Gastroesophageal sphincter (tissue), 4 donors: ENCODE measurements at regions not wholly inside any gene's neighbourhood (a gene's known extent, or its start where the extent isn't known, plus 50 kb on each side); places are given as distances from the start of the nearest gene placed in this dataset.
A peak's percentile ranks its signal among the peaks of the same experiment; 100 is the strongest.

Experiments used
- ATAC-seq: fragments of 150-250 bp; one replicate; pipeline ENCODE4 v1.9.1; 2016; ENCODE audit warnings: mild to moderate bottlenecking, moderate library complexity
- H3K27ac ChIP-seq, 4 donors: fragments of 200-600 bp; sonication (generic) in 3 of 4; 1 replicate in 3 of 4; 2 replicates in 1 of 4; pipeline ENCODE4 v1.5.1; 2016 to 2019
- H3K27me3 ChIP-seq: fragments of 200-600 bp; sonication (generic); one replicate; pipeline ENCODE4 v1.5.1; 2019
- H3K36me3 ChIP-seq, 2 donors: fragments of 200-600 bp; sonication (generic); one replicate each; pipeline ENCODE4 v1.5.1; 2019; ENCODE audit warnings: control low read depth in 1 of 2
- H3K4me1 ChIP-seq, 3 donors: fragments of 200-600 bp; sonication (generic); 1 replicate in 2 of 3; 2 replicates in 1 of 3; pipeline ENCODE4 v1.5.1; 2016 to 2019; ENCODE audit warnings: control low read depth in 2 of 3
- H3K4me3 ChIP-seq, 2 donors: fragments of 200-600 bp; sonication (generic); one replicate each; pipeline ENCODE4 v1.5.1; 2019; ENCODE audit warnings: mild to moderate bottlenecking in 1 of 2, moderate library complexity in 1 of 2
- H3K9me3 ChIP-seq, 3 donors: fragments of 200-600 bp; sonication (generic); one replicate each; pipeline ENCODE4 v1.5.1; 2017 to 2019; ENCODE audit warnings: control low read depth in 2 of 3
- CTCF ChIP-seq, 4 experiments: fragments of 200-600 bp in 2 of 4; fragments of 450-650 bp in 2 of 4; sonication (generic) in 1 of 4; IDR thresholded peaks; one replicate each; pipeline ENCODE4 v1.5.1; 2017 to 2019; ENCODE audit warnings: antibody characterized with exemption in 4 of 4, mild to moderate bottlenecking in 2 of 4, moderate library complexity in 2 of 4
- EP300 ChIP-seq: sonication (generic); formaldehyde crosslinking; IDR thresholded peaks from one replicate; pipeline ENCODE4 v1.6.1; 2017; ENCODE audit warnings: antibody characterized with exemption, mild to moderate bottlenecking
- POLR2A ChIP-seq, 2 donors: fragments of 450-650 bp; IDR thresholded peaks; one replicate each; pipeline ENCODE4 v1.6.1; 2017; ENCODE audit warnings: antibody characterized with exemption in 2 of 2, mild to moderate bottlenecking in 2 of 2, moderate library complexity in 1 of 2
- POLR2AphosphoS5 ChIP-seq: sonication (generic); formaldehyde crosslinking; IDR thresholded peaks from one replicate; pipeline ENCODE4 v1.6.1; 2017; ENCODE audit warnings: antibody characterized with exemption
- WGBS, 2 donors: methylation state at CpG; one replicate each; pipeline ENCODE4 v1.1.5; 2018; ENCODE audit warnings: low coverage in 1 of 2; 5-methylcytosine and 5-hydroxymethylcytosine counted together

GRCh38 chr18:51611326-51611725 is 413.8 kb upstream of the MEX3C start:
- Histone ChIP-seq H3K4me1 (peaks cover 0 to 11% (median 0%) of the 10 kb centered on the region in 3 donors), H3K27ac (no peak overlapping the region), H3K9me3 (no peaks in the 10 kb centered on the region), H3K36me3 (no peaks in the 10 kb centered on the region), H3K4me3 (no peak overlapping the region), H3K27me3 (no peaks in the 10 kb centered on the region)
- WGBS, 2 donors, result 75 to 78% methylated on average over 1 of the region's 1 CpG
- TF ChIP-seq EP300 (no peak), CTCF (IDR thresholded peaks at IDR 0.05) (no peak), POLR2AphosphoS5 (no peak), POLR2A (IDR thresholded peaks at IDR 0.05) (no peak)
- ATAC-seq, result no peak

DNA sequence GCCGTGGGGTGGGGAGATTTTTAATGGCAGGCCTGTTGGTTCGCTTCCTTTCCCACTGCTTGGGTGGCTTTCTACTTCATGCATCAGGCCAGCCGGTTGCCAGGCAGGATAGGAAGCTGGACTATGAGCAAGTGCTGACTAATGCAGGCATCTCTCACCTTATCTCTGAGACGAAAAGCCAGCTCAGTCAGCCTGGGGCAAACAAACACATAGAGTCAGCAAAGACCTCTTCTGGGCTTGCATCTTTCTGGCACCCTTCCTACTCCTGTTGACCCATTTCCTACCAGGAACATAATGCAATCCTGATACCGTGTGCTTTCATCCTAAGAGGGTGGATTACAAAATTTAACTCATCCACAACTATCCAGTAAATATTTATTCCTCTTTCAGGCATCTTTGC is 416.6 kb upstream of the MEX3C start:
- no peaks in the 10 kb centered on the region for H3K9me3 ChIP-seq
- TF ChIP-seq POLR2A (IDR thresholded peaks at IDR 0.05) (no peak), POLR2AphosphoS5 (no peak), EP300 (no peak), CTCF (IDR thresholded peaks at IDR 0.05) (no peak)

DNA sequence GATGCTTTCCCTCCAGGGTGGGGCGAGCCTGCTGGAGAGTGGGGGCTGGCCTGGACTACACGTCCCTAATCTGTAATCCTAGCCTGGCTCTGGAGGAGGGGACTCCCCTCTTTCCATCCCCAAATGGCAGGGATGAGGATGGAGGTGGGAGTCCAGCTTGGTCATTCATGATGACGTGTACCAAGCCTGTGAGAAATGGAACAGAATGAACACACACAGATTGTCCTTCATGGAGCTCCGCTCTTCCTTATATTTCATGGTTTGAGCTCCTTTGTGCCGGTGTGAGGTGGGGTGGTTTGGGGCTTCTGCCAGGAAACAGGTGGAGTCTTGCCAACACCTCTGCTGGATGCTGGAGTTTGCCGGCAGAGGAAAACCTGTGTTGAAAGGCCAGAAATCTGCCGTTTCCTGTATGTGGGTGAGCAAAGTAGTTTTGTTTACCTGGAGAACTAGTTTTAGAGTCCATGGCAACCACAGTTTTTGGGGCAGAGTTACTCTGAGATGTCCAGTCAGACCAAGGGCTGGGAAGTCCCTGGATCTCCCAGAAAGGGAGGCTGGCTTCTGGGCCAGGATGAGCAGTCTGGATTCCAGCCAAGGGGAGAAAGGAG is 417.6 kb upstream of the MEX3C start:
- Histone ChIP-seq H3K4me1 (peaks cover 0 to 11% (median 0%) of the 10 kb centered on the region in 3 donors), H3K27ac (no peak overlapping the region), H3K27me3 (no peaks in the 10 kb centered on the region), H3K36me3 (no peaks in the 10 kb centered on the region), H3K9me3 (no peaks in the 10 kb centered on the region), H3K4me3 (no peak overlapping the region)
- WGBS, 2 donors, result 29 to 33% methylated on average over 6 of the region's 7 CpGs
- no peak for TF ChIP-seq EP300
- TF ChIP-seq POLR2AphosphoS5, result no peak
- peak; percentile 36 for ATAC-seq

More for the DNA sequence above, 416.6 kb upstream of the MEX3C start:
- Histone ChIP-seq H3K27me3 (no peaks in the 10 kb centered on the region), H3K27ac (no peak overlapping the region), H3K4me3 (no peak overlapping the region), H3K4me1 (peaks cover 0 to 11% (median 0%) of the 10 kb centered on the region in 3 donors), H3K36me3 (no peaks in the 10 kb centered on the region)
- WGBS, 2 donors, result 17 to 29% methylated on average over 4 to 5 of the region's 5 CpGs
- ATAC-seq, result no peak

DNA sequence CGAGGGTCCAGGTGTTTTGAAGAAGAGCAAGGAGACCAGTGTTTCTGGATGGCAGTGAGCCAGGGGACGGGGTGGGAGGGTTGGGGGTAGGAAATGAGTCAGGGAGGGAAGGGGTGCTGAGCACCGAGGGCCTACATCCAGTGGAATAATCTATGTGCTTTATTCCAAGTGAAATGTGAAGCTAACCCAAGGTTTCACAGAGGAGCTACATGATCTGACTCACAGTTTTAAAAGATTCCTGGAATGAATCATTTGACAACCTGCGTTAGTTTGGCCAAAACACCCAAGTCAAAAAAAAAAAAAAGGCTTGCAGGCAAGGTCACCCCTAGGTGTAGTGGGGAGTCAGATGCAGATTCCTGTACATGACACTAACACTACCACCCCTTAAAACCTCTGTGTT is 419.7 kb upstream of the MEX3C start:
- Histone ChIP-seq H3K9me3 (no peaks in the 10 kb centered on the region), H3K27ac (no peak overlapping the region), H3K4me1 (peaks cover 0 to 11% (median 0%) of the 10 kb centered on the region in 3 donors), H3K4me3 (no peak overlapping the region), H3K27me3 (peaks cover 1% of the 10 kb centered on the region), H3K36me3 (no peaks in the 10 kb centered on the region)
- TF ChIP-seq POLR2A (IDR thresholded peaks at IDR 0.05) (no peak), CTCF (IDR thresholded peaks at IDR 0.05) (no peak), EP300 (no peak), POLR2AphosphoS5 (no peak)
- no peak for ATAC-seq
- 9 to 13% methylated on average over 3 to 4 of the region's 4 CpGs for WGBS, 2 donors

DNA sequence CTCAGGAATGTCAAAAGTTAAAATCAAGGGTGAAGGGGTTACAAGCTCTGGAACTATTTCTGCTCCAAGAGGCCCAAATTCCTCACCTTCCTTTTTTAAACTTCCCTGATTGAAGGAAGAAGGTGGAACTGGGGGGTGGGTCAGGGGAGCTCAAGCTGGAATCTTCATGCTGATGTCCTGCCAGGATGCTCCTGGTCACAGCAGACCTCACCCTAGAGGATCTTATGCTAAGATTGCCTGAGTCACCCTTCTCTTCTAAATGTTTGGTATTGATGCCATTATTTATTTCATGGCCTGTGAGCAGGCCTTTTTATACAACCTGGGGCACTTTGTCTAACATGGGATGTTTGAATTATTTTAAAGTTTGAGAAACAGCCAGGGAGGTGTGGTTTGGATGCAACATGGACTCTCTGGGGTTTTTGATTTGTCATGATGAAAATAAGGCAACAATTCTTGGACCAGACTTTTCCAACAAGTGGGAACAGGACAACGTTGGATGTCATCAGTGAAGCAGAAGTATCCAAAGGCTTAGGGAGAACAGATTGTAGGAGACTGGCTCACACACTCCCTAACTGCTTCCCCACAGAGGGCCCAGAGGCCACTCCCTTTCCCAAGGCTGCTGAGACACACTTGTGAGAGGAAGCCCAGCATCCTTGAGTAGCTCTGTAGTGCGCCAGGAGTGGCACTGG is 420.2 kb upstream of the MEX3C start:
- Histone ChIP-seq H3K27me3 (peaks cover 7% of the 10 kb centered on the region), H3K27ac (no peak overlapping the region), H3K36me3 (no peaks in the 10 kb centered on the region), H3K4me3 (no peak overlapping the region), H3K4me1 (peaks cover 0 to 11% (median 0%) of the 10 kb centered on the region in 3 donors), H3K9me3 (no peaks in the 10 kb centered on the region)
- TF ChIP-seq CTCF (IDR thresholded peaks at IDR 0.05), result no peak
- TF ChIP-seq POLR2AphosphoS5, result no peak
- TF ChIP-seq POLR2A (IDR thresholded peaks at IDR 0.05), result no peak
- no peak for TF ChIP-seq EP300
- 51 to 83% methylated on average over 1 to 2 of the region's 2 CpGs for WGBS, 2 donors
- no peak for ATAC-seq
